GM19397 (cell line): ENCODE measurements at regions not wholly inside any gene's neighbourhood (a gene's known extent, or its start where the extent isn't known, plus 50 kb on each side); places are given as distances from the start of the nearest gene placed in this dataset.

Source experiments
- ATAC-seq: cut with Tn5 transposase; IDR thresholded peaks from one replicate; pipeline ENCODE4 v1.9.1; 2021; ENCODE audit warnings: mild to moderate bottlenecking, moderate library complexity; ENCODE audit not compliant: unreplicated experiment

DNA sequence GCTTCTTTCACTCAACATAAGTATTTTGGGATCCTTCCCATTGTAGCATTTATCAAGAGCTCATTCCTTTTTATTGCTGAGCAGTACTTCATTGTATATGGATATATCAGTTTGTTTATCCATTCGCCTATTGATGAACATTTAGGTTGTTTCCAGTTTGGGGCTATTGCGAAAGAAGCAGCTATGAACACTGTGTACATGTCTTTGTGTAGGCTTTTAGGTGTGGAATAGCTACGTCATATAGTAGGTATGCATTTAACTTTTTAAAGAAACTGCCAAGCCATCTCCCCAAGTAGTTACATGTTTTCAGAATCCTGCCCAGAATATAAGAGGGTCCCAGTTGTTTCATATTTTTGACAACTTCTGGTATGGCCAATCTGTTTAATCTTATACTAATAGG, 468.1 kb downstream of the IPMK start:
- no peak for ATAC-seq

DNA sequence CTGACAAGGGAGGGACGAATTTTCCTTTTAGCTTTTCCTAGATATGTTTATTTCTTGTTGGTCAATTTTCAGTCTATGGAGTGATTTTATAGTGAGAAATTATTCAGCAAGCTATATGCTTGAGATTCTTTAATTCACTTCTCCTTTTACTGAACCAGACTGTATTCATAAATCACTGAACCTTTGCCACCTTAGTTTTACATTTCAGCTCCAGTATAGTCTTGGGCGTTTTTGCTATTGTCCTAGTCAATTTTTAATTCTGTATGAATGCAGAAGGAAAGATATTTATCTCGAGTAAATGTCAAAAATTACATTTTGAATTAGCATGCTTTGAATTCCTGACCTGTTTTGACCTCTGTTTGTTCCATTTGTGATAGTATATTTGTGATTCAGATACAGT, 468.9 kb downstream of the IPMK start:
- ATAC-seq = no peak

DNA sequence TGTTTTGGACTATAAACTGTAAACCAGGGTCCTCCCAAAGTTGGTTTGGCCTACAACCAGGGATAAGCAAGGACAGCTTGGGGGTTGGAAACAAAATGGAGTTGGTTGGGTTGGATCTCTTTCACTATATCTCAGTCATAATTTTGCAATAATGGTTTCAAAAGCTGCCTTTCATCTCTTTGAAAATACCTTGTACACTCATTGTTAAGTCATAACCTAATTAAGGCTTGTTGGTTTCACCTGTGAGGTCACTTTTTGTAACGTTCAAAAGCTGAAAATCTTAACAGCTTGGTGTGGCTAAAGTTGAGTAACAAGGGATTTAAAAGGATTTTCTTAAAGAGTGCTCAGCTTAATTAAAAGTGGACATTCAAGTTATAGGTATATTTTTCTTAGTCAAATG, 476.1 kb downstream of the IPMK start:
- ATAC-seq = no peak

DNA sequence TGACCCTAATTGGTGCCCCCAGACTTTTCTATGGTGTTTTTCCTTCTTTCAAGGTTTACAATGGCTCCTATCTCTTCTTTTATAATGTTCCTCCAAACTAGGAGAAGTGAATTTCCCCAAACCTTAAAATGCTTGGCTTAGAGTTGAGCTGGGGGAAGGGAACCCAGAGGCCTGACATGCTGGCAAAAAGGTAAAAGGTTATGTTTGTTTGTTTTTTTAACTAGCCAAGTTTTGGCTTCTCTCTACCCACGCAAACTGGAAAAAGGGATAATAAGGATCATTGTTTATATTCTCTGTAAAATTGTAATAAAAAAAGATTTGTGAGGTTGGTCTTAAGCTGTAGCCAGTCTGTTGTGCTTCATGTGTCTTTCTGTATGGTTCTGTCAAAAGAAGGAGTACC, 477.0 kb downstream of the IPMK start:
- no peak for ATAC-seq

DNA sequence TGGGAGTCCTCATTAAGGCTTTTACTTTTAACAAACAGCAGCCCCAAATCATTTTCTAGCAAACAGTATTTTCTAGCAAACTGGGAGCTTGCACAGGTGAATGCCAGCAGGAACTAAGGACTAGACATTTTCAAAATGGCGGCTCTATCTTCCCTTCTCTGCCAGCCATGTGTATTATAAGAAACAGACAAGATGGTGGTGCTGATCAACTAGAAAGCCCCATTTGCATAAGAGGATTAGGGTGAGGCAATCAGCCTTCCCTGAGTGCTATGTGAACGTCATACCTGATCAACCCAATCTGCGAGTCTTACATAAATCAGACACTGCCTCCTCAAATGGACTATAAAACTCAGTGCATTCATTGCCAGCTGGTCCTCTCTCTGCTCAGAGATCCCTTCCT, 479.6 kb downstream of the IPMK start:
- ATAC-seq = no peak

DNA sequence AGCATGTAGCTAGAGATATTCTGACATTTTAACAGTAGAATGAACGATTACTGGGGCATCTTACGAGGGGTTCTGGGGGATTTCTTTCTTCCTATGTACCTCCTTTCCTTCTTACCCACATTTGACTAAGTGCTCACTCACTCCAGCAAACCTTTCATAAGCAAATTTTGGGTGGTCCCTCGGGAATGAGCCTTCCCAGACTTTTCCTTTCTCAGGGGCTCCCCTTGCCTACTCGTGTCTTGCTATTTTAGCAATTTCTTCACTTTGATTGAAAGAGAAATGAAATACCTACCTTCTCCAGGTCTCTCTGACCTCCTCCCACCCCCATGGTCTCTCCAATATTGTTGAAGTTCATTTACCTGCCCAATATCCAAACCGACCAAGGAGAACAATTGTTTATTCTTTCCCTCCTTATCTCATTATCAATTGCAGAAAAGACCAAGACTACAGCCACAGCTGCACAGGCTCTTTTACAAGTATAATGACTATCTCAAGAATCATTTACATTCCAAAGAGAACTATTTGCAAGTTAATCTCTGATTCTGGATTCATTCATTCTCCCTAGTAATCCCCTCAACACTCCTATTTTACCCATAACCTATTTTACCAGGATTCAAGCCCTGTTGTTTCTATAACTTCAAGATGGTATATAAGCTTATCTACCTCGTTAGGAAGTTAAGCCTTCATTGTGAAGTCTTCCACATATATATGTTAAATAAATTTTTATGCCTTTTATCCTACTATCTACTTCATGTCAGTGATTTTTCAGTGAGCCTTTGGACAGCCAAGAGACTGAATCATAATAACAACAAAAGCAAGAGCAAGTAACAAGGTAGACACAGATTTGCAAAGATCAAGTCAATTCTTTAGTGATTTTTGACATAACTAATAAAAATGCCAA, 480.6 kb downstream of the IPMK start:
- ATAC-seq = no peak

DNA sequence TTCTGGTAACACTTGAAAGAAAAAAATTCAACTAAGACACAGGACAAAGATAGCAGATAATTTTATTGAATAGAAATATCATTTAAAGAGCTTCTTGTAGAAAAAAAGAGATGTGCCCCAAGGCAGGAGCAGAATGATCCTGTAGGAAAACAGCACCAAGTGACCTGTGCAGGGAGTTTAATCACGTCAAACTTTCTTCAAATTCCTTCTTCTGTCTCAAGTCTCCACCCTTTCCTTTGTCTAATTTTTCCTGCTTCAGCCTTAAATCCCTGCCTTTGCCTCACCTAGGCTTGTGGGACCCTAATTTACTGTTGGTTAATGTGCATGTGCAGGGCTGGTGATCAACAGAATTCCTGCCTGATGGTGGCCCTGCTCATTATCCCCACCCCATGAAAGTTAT, 481.4 kb downstream of the IPMK start:
- ATAC-seq = no peak

DNA sequence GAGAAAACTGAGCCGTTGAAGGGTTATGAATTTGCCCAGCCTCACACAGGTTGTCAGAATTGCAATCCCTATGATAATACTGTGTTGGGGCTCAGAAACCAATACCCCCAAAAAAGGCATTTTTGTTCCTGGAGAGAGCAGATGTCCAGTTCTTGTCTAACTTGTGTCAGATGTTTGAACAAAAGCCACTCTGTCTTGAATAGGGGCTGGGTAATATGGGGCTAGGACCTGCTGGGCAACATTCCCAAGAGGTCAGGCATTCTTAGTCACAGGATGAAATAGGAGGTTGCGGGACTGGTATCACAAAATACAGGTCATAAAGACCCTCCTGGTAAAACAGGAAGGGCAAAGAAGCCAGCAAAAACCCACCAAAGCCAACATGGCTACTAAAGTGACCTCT, 482.1 kb downstream of the IPMK start:
- ATAC-seq = no peak

DNA sequence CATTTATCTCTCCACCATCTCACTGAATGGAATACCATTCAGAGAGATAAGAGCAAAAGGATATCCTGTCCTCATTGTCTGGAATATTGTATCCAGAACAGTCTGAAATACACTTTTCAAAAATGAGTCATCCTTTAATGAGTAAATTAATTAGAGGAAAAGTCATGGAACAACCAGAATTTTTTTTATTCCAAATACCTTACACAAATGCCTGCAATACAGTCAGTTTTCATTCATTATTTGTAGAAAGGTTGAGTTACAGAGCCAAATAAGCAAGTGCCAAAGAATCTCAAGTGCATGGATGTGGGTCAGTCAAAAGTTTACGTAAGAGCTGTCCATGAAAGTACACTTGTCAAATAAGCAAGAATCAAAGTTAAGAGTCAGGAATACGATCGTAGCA, 482.6 kb downstream of the IPMK start:
- ATAC-seq = no peak

DNA sequence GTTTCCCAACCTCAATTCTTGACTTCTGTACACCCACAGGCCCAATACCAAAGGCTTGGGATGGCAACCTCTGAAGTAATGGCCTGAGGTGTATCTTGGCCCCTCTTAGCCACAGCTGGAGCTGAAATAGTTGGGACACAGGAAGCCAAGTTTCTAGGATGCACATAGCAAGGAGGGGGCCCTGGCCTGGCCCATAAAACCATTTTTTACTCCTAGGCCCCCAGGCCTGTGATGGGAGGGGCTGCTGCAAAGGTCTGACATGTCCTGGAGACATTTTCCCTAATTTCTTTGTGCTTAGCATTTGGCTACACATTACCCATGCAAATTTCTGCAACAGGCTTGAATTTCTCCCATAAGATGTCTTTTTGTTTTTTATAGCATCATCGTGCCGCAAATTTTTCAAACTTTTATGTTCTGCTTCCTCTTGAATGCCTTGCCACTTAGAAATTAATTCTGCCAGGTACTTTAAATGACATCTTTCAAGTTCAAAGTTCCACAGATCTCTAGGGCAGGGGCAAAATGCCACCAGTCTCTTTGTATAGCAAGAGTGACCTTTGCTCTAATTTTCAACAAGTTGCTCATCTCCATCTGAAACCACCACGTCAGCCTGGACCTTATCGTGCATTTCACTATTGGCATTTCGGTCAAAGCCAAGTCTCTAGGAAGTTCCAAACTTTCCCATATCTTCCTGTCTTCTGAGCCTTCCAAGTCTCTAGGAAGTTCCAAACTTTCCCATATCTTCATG, 490.8 kb downstream of the IPMK start:
- no peak for ATAC-seq

DNA sequence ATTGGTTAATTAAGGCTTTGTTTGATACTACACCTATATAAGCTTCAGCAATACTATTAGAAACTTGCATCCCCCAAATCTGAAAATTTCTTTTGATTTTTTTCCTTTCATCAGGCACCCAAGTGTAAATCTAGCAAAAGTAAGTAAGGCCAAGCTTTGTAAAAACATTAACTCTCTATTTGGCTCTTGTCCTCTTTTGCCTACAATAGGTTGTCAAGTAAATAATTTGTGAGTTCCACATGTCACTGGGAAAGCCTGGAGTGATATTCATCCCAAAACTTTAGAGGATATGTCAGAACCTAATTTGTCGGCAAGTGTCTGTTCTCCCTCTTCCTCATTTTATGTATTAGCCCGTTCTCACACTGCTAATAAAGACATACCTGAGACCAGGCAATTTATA, 492.4 kb downstream of the IPMK start:
- ATAC-seq = no peak

DNA sequence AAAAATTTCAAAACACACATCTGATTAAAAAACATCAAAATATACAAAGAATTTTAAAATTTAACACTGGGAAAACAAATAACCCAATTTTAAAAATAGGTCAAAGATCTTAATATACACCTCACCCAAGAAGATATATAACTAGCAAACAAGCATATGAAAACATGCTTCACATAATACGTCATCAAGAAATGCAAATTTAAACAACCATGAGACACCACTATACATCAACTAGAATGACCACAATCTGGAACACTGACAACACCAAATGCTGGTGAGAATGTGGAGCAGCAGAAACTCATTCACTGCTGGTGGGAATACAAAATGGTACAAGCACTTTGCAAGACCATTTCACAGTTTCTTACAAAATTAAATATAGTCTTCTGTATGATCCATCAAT, 498.4 kb downstream of the IPMK start:
- ATAC-seq = no peak

DNA sequence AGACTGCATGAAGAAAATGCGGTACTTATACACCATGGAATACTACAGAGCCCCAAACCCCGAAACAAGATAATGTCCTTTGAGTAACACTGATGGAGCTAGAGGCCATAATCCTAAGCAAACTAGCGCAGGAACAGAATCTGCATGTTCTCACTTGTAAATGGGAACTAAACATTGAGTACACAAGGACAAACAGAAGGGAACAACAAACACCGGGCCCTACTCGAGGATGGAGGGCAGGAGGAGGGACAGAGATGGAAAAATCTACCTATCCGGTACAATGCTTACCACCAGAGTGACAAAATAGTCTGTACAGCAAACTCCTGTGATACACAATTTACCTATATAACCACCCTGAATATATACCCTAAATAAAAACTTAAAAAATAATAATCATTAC, 507.9 kb downstream of the IPMK start:
- no peak for ATAC-seq

DNA sequence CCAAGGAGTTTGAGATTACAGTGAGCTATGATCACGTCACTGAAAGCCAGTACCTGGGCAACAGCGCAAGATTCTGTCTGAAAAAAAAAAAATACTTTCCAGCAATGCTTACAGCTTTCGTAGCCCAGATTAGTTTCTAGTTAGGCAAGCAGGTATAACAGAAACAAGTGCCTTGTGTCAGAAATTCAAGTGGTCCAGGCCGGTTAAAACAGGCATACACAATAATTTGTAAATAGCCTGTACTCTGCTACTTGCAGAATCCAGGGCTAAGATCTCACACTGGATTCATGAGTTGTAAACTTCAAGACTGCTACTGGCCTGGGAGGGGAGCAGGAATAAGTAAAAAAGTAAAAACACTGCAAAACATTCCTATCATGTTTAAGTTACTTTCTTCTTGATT, 512.9 kb downstream of the IPMK start:
- ATAC-seq = no peak

DNA sequence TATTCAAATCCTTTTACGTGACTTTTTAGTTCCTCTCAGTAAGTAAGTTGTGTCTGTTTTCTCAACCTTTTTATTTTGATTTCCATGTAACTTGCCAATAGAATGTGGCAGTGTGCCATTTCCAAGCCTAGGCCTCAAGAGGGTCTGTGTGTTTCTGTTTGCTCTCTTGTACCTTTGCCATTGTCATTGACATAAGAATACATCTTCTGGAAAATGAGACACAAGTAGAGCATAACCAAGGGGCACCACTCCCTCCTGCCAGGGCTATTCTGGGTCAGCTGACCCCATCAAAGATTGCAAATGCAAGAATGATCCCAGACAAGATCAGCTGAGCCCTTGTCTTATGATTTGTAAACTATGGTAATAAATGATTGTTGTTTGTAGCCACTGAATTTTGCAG, 524.0 kb downstream of the IPMK start:
- ATAC-seq = no peak

DNA sequence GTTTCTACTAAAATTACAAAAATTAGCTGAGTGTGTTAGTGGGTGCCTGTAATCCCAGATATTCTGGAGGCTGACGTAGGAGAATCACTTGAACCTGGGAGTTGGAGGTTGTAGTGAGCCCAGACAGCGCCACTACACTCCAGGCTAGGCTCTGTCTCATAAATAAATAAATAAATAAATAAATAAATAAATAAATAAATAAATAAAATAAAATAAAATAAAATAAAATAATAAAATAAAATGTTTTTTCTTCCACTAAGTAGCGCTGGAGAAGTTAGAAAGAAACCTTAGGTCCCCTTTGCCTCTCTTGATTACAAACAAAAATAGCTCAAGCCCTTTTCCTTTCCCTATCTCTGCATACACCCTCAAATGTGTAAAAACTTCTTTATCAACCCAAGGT, 525.9 kb downstream of the IPMK start:
- ATAC-seq = no peak

DNA sequence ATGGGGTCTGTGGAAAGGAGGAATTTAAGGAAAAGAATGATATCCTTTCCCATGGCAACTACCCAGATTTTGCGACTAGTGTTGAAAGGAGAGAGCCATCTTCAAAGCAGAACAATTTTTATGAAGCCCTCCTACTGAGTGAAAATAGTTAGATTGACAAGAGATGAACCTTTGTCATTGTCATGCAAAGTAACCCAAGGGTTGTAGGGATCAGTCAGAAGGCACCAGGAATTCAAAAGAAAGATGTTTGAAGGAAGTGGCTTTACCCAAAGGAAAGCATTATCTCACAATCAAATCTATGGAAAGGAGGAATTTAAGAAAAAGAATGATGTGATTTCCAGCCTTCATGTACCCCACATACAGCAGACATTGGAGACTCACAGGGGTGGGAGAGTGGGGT, 544.4 kb downstream of the IPMK start:
- no peak for ATAC-seq

DNA sequence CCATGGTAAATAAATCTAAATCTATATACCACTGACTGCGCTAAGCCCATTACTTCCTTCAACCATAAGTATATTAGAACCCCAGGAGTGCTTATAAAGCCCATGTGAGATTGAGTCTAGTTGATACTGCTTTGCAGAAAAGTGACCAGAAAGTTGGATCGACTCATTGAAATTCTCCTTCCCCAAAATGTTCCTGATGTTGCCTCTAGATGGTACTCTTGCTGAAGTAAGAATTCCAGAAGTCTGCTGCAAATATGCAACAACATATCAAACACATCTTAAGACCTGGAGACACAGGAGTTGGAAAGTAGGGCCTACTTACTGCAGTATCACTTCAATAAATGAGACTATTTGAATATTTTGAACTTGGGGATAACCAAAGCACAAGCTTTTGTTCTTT, 550.8 kb downstream of the IPMK start:
- no peak for ATAC-seq

DNA sequence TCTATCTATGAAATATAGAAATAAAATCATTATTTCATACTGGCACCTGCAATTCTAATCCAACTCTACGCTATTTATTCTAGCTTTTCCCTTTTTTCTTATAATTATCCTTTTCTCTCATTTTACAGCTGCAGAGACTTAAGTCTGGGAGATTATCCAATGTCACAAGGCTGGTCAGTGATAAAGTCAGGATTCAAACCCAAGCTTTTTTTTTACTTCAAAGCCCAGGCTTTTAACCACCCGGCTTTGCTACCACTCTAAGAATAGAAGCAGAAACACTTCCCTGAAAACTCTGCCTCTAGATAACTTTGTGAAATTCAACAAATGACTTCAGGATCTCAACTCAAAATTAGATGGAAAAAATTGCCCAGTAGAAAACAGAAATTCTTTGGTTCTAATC, 552.5 kb downstream of the IPMK start:
- ATAC-seq = no peak

DNA sequence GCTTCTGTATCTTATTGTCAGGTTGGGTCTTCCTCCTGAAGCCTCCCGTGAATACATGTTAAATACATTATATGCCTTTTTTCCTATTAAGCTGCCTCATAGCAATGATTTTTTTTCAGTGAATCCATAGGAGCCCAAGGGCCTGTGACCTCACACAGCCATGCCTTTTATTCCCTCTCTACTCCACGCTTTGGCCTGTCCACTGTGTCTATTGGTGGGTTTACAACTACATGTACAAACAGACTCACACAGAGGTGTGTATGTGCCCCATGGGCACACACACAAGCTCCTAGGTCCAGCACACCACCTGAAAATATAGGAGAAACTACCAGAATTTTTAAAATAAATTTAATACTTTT, 560.4 kb downstream of the IPMK start:
- ATAC-seq = no peak

DNA sequence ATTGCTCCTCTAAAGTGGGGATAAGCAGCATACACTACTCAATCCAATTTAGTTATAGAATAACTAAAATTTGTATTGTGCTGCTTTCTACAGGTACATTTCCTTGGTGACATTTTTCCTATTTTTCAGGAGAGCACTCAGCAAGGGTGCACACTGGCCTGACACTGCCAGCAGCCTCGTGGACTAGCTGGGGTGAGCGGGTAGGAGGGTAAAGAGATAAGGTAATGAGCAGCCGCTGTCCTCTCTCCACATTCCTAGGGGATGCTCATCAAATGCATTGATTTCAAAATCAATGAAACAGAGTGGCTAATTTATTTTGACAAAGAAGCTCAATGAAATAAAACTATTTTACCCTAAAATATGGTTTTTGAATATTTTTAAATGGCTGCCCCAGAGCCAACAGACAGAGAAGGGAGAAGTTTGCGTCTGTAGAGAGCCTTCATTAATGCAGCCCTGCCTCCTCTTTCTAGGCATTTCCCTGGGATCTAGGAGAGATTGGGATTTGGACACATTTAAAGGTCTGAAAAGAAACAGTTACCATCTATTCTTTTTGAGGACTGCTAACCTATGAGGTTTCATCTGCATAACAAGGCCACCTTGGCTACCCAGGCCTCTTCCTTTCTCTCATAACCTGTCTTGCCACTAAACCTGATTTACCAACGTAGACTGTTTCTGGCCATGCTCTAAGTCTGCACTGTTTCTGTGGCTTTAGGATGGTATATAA, 561.0 kb downstream of the IPMK start:
- ATAC-seq = no peak

DNA sequence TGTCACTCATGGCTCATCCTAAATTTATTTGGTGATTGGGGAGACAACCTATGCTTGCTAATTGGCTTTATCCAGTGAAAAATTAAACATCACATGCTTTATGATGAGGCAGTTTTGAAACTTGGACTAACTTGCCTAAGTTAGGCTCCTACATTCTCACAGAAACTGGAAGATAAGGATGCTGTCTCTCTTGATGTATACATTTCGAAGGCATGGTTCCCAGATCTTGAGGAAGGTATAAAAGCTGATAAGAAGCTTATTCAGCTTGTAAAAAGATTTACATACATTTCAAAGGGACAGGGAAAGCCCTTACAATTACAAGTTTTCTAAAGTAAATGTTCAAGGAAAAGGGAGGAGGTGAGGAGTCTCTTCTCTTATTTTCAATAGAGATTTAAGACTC, 561.7 kb downstream of the IPMK start:
- ATAC-seq = no peak
